OCI-LY7 (cell line): ENCODE measurements at regions not wholly inside any gene's neighbourhood (a gene's known extent, or its start where the extent isn't known, plus 50 kb on each side); places are given as distances from the start of the nearest gene placed in this dataset.

Experiments used
- BruUV-seq: library from RNA; stranded (reverse); fragments of 400-500 nt; replicated peaks from 2 replicates; lab custom pipeline; 2021; lab: Mats Ljungman, UMichigan
- CTCF ChIA-PET: fragments of 300-600 bp; sonication (Branson Sonifier 250); formaldehyde crosslinking; loops from one replicate; lab custom pipeline; 2022; ENCODE audit warnings: antibody characterized with exemption; ENCODE audit not compliant: unreplicated experiment; lab: Charles Lee
- POLR2A ChIA-PET: fragments of 300-600 bp; sonication (Branson Sonifier 250); formaldehyde crosslinking; loops from one replicate; lab custom pipeline; 2022; ENCODE audit warnings: antibody characterized with exemption; lab: Charles Lee
- DNase-seq: peaks from one replicate; pipeline ENCODE4 v3.0.0-alpha.2; 2015; ENCODE audit warnings: low spot score
- H2AFZ ChIP-seq: fragments of 200-600 bp; sonication (generic), shearing (Covaris generic); 2 replicates; pipeline ENCODE4 v1.6.1; 2014; ENCODE audit warnings: mild to moderate bottlenecking, antibody characterized with exemption, low read length, moderate library complexity
- H3K27ac ChIP-seq: fragments of 200-600 bp; sonication (generic); 2 replicates; pipeline ENCODE4 v1.5.1; 2014; ENCODE audit warnings: mixed run types, low read depth, mild to moderate bottlenecking, moderate library complexity, low read length, inconsistent platforms; ENCODE audit not compliant: poor library complexity, severe bottlenecking
- H3K36me3 ChIP-seq: fragments of 200-600 bp; sonication (generic); 2 replicates; pipeline ENCODE4 v1.6.1; 2014; ENCODE audit warnings: mild to moderate bottlenecking, antibody characterized with exemption, low read length, moderate library complexity, mixed read lengths; ENCODE audit not compliant: insufficient read depth
- H3K4me1 ChIP-seq: fragments of 200-600 bp; sonication (generic); 2 replicates; pipeline ENCODE4 v1.5.1; 2014; ENCODE audit warnings: mild to moderate bottlenecking, low read length; ENCODE audit not compliant: insufficient read depth, poor library complexity, severe bottlenecking
- H3K4me2 ChIP-seq: fragments of 200-600 bp; sonication (generic); 2 replicates; pipeline ENCODE4 v1.6.1; 2014; ENCODE audit warnings: mild to moderate bottlenecking, low read length
- H3K4me3 ChIP-seq: fragments of 200-600 bp; sonication (generic); 2 replicates; pipeline ENCODE4 v1.5.1; 2014; ENCODE audit warnings: mild to moderate bottlenecking, low read depth, low read length; ENCODE audit not compliant: poor library complexity, severe bottlenecking
- H3K79me2 ChIP-seq: fragments of 200-600 bp; sonication (generic); 2 replicates; pipeline ENCODE4 v1.6.1; 2016; ENCODE audit warnings: low read depth, mild to moderate bottlenecking, low read length, moderate library complexity, mixed read lengths; ENCODE audit not compliant: insufficient read depth
- H3K9me2 ChIP-seq: fragments of 200-600 bp; sonication (generic); 2 replicates; pipeline ENCODE4 v1.6.1; 2016; ENCODE audit warnings: mild to moderate bottlenecking, low read length, mixed read lengths; ENCODE audit not compliant: insufficient read depth
- H3K9me3 ChIP-seq: fragments of 200-600 bp; sonication (generic); 2 replicates; pipeline ENCODE4 v1.6.1; 2014; ENCODE audit warnings: mild to moderate bottlenecking, mixed run types, low read length, mixed read lengths
- H4K20me1 ChIP-seq: fragments of 200-600 bp; sonication (generic); 2 replicates; pipeline ENCODE4 v1.6.1; 2014; ENCODE audit warnings: mild to moderate bottlenecking, antibody characterized with exemption, low read length, moderate library complexity, mixed read lengths; ENCODE audit not compliant: insufficient read depth
- EZH2phosphoT487 ChIP-seq: fragments of 200-600 bp; sonication (generic); IDR thresholded peaks from 2 replicates; pipeline ENCODE4 v1.6.1; 2018; ENCODE audit warnings: low read depth, borderline replicate concordance, mild to moderate bottlenecking, mixed run types, antibody characterized with exemption, low read length, moderate library complexity, mixed read lengths
- intact Hi-C: fragments of 100-400 bp; cut with micrococcal nuclease; formaldehyde crosslinking; loops from one replicate; pipeline ENCODE4 v1.10.0; 2022; ENCODE audit not compliant: unreplicated experiment
- TF ChIP-seq, protein P1 (sequence below): fragments of 200-600 bp; sonication (generic); conservative IDR thresholded peaks from 2 replicates; pipeline ENCODE4 v1.5.1; 2014; ENCODE audit warnings: mild to moderate bottlenecking, antibody characterized with exemption, low read length, moderate library complexity, mixed read lengths

DNA sequence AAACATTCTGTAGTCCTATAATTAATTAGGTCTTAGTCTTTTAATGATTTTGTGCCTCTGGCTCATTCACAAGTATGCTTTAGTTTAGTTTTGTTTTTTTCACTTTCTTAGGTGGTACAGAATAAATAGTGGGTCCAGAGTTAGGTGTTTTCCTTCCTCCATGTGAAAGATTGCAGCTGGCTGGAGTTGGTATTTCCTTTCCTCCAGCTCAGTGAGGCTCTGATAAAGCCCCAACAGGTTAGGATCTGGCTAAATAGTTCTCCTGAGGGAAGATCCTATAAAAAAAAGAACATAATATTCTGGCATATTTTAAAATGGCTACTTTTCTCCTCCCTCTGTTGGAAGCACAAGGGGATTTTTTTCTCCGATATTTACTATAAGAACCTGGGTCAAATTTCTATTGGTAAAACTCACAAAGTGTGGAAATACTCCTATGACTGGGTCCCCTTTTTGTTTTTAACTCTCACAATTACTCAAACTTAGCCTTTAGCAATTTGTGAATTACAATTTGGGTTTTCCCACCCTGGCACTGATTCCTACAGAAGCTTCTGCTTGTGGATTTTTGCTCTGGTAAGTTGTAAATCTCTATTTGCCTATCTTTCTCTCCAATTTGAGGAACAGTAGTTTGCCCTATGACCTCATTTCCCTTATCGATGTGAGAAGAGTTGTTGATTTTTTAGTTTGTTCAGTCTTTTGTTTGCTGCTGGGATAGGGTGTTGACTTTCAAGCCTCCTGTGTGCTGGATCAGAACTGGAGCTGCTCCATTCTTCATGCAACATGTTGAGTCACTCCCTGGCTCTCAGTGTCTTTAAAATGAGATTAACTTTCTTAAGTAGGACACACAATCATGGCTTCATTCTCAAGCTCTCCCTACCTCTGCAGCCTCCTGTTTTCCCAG lies 500.9 kb downstream of the RNF144A start:
- Histone ChIP-seq H3K4me2 (no peak overlapping the region), H3K4me3 (no peak overlapping the region), H3K4me1 (no peaks in the 10 kb centered on the region), H3K79me2 (no peaks in the 10 kb centered on the region), H4K20me1 (no peaks in the 10 kb centered on the region), H3K9me3 (no peaks in the 10 kb centered on the region), H2AFZ (no peak overlapping the region), H3K9me2 (no peaks in the 10 kb centered on the region), H3K36me3 (no peaks in the 10 kb centered on the region), H3K27ac (no peak overlapping the region)
- ChIA-PET CTCF (no interaction called here), POLR2A (interaction anchor here (0.6 to 1.9 kb wide), 2 partner anchors 10 to 305 kb away, joined by 3 to 5 read pairs; no protein-coding TSS in a partner anchor)
- intact Hi-C loops, result no loop called here
- BruUV-seq, result no TSS peak
- DNase-seq, result no peak
- no peak for TF ChIP-seq EZH2phosphoT487
- TF ChIP-seq, protein P1, sequence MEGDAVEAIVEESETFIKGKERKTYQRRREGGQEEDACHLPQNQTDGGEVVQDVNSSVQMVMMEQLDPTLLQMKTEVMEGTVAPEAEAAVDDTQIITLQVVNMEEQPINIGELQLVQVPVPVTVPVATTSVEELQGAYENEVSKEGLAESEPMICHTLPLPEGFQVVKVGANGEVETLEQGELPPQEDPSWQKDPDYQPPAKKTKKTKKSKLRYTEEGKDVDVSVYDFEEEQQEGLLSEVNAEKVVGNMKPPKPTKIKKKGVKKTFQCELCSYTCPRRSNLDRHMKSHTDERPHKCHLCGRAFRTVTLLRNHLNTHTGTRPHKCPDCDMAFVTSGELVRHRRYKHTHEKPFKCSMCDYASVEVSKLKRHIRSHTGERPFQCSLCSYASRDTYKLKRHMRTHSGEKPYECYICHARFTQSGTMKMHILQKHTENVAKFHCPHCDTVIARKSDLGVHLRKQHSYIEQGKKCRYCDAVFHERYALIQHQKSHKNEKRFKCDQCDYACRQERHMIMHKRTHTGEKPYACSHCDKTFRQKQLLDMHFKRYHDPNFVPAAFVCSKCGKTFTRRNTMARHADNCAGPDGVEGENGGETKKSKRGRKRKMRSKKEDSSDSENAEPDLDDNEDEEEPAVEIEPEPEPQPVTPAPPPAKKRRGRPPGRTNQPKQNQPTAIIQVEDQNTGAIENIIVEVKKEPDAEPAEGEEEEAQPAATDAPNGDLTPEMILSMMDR, result no peak

DNA sequence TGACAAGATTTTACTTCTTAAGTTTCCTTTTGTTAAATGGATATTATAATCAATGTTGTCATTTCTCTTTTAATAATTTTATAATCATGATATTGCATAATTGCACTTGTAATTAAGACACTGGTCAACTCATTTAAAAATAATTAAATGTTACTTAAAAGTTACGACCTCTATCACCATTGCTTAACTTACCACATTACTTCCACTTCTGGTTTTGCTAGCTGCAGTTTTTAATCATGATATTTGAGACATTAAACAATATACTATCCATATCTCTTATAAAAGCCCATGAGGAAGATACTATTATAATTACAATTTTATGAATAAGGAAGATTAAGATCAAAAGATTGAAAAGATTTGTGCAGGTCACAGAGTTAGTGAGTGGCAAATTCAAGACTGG lies 502.0 kb downstream of the RNF144A start:
- Histone ChIP-seq H3K79me2 (no peaks in the 10 kb centered on the region), H3K9me2 (no peaks in the 10 kb centered on the region), H3K4me1 (no peaks in the 10 kb centered on the region), H3K9me3 (no peaks in the 10 kb centered on the region), H4K20me1 (no peaks in the 10 kb centered on the region), H3K36me3 (no peaks in the 10 kb centered on the region), H3K27ac (no peak overlapping the region), H3K4me3 (no peak overlapping the region), H2AFZ (no peak overlapping the region), H3K4me2 (no peak overlapping the region)
- BruUV-seq, result no TSS peak
- ChIA-PET CTCF (no interaction called here), POLR2A (interaction anchor here (1.2 kb wide), 1 partner anchor 9 kb away, joined by 3 read pairs; no protein-coding TSS in a partner anchor)
- no peak for DNase-seq
- TF ChIP-seq EZH2phosphoT487, result no peak
- TF ChIP-seq, protein P1, result no peak
- intact Hi-C loops, result no loop called here

DNA sequence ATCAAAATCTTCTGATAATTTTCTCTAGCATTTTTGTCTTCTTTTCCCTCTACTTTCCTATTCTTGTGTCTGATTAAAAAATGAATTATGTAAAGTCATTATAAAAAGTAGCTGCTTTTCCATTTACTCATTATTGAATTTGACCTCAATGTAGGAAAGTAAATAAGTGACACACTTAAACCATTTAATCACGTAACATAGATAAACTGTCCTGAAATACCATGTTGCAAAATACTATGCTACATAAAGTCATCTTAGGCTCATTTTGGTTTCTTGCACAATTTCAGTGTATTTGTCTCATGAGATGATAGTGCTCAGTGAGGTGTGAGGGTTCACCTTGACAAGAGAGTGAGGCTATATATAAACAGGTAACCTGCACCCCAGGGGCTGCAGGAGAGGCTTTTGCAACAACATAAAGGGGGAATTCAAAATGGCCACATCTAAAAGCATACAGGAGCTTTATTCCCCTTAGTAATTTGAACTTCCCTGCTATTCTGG lies 502.7 kb downstream of the RNF144A start:
- BruUV-seq, result no TSS peak
- Histone ChIP-seq H3K9me2 (no peaks in the 10 kb centered on the region), H3K4me3 (no peak overlapping the region), H4K20me1 (no peaks in the 10 kb centered on the region), H2AFZ (no peak overlapping the region), H3K9me3 (no peaks in the 10 kb centered on the region), H3K36me3 (no peaks in the 10 kb centered on the region), H3K27ac (no peak overlapping the region), H3K79me2 (no peaks in the 10 kb centered on the region), H3K4me1 (no peaks in the 10 kb centered on the region), H3K4me2 (no peak overlapping the region)
- no peak for DNase-seq
- CTCF ChIA-PET, result no interaction called here
- POLR2A ChIA-PET, result interaction anchor here (0.6 to 1.2 kb wide), 2 partner anchors 8 to 220 kb away, joined by 3 read pairs; no protein-coding TSS in a partner anchor
- intact Hi-C loops, result no loop called here
- TF ChIP-seq, protein P1, result no peak
